ENCODE measurements at regions not wholly inside any gene's neighbourhood (a gene's known extent, or its start where the extent isn't known, plus 50 kb on each side); places are given as distances from the start of the nearest gene placed in this dataset.

GRCh38 chr18:30378097-30378496, 664.4 kb downstream of the DSC3 start:
- Histone ChIP-seq H3K9ac (no peak overlapping the region), H3K9me3 (ENCODE audit: low read depth) (no peaks in the 10 kb centered on the region), H3K27me3 (no peaks in the 10 kb centered on the region), H3K4me2 (no peak overlapping the region), H3K36me3 (no peaks in the 10 kb centered on the region), H3K79me2 (ENCODE audit: low read depth) (no peaks in the 10 kb centered on the region), H3K27ac (no peak overlapping the region), H4K20me1 (ENCODE audit: low read depth) (no peaks in the 10 kb centered on the region), H3K4me3 (no peak overlapping the region), H3K4me1 (no peaks in the 10 kb centered on the region), H3F3A (ENCODE audit: low read depth) (no peaks in the 10 kb centered on the region), H2AFZ (replicated peaks) (no peak overlapping the region)
- TF ChIP-seq EZH2phosphoT487 (IDR thresholded peaks at IDR 0.05), result no peak
- TF ChIP-seq CTCF (IDR thresholded peaks at IDR 0.05), result no peak
- no peak for TF ChIP-seq EZH2 (IDR thresholded peaks at IDR 0.05)
- Mint-ChIP-seq H3K36me3 (no peaks in the 10 kb centered on the region), H3K4me1 (no peaks in the 10 kb centered on the region), H3K27ac (no peak overlapping the region), H3K27me3 (ENCODE audit: insufficient read depth, low read depth) (no peaks in the 10 kb centered on the region), H3K4me3 (no peak overlapping the region), H3K9me3 (peaks cover 3% of the 10 kb centered on the region)
- no peak for DNase-seq (ENCODE audit: low spot score)

- TF ChIP-seq CTCF (IDR thresholded peaks at IDR 0.05) (peak; percentile 60), EZH2phosphoT487 (IDR thresholded peaks at IDR 0.05) (no peak)
- Mint-ChIP-seq H3K9me3 (peaks cover 3% of the 10 kb centered on the region), H3K4me3 (no peak overlapping the region), H3K36me3 (no peaks in the 10 kb centered on the region), H3K27me3 (ENCODE audit: insufficient read depth, low read depth) (no peaks in the 10 kb centered on the region), H3K27ac (no peak overlapping the region), H3K4me1 (no peaks in the 10 kb centered on the region)
- no peaks in the 10 kb centered on the region for H3K79me2 ChIP-seq (ENCODE audit: low read depth)
- no peaks in the 10 kb centered on the region for H3F3A ChIP-seq (ENCODE audit: low read depth)
- no peaks in the 10 kb centered on the region for H4K20me1 ChIP-seq (ENCODE audit: low read depth)
- no peak overlapping the region for H3K27ac ChIP-seq
- no peaks in the 10 kb centered on the region for H3K27me3 ChIP-seq
- no peak overlapping the region for H3K4me2 ChIP-seq
- peak overlapping the region; percentile 22 for H2AFZ ChIP-seq (replicated peaks)
- no peaks in the 10 kb centered on the region for H3K9me3 ChIP-seq (ENCODE audit: low read depth)
- H3K4me3 ChIP-seq, result no peak overlapping the region
- H3K9ac ChIP-seq, result no peak overlapping the region
- peak; percentile 43 for DNase-seq (ENCODE audit: low spot score)
- H3K36me3 ChIP-seq, result no peaks in the 10 kb centered on the region
- no peaks in the 10 kb centered on the region for H3K4me1 ChIP-seq
These were observed 666.0 kb downstream of the DSC3 start for GRCh38 chr18:30376515-30376914.

GRCh38 chr18:30361864-30362540, 680.5 kb downstream of the DSC3 start:
- Histone ChIP-seq H3K4me2 (no peak overlapping the region), H3K9ac (no peak overlapping the region), H3K36me3 (no peaks in the 10 kb centered on the region), H3K4me3 (no peak overlapping the region), H2AFZ (replicated peaks) (no peak overlapping the region), H3F3A (ENCODE audit: low read depth) (no peaks in the 10 kb centered on the region), H3K79me2 (ENCODE audit: low read depth) (no peaks in the 10 kb centered on the region), H4K20me1 (ENCODE audit: low read depth) (no peaks in the 10 kb centered on the region), H3K27ac (no peak overlapping the region), H3K9me3 (ENCODE audit: low read depth) (no peaks in the 10 kb centered on the region), H3K27me3 (no peaks in the 10 kb centered on the region), H3K4me1 (no peaks in the 10 kb centered on the region)
- Mint-ChIP-seq H3K9me3 (no peaks in the 10 kb centered on the region), H3K36me3 (no peaks in the 10 kb centered on the region), H3K4me1 (no peaks in the 10 kb centered on the region), H3K4me3 (no peak overlapping the region), H3K27ac (no peak overlapping the region), H3K27me3 (ENCODE audit: insufficient read depth, low read depth) (no peaks in the 10 kb centered on the region)
- TF ChIP-seq EZH2 (IDR thresholded peaks at IDR 0.05) (no peak), CTCF (IDR thresholded peaks at IDR 0.05) (peak; percentile 22)
- DNase-seq (ENCODE audit: low spot score), result peak; percentile 21
